GM12873 (cell line): ENCODE measurements at regions not wholly inside any gene's neighbourhood (a gene's known extent, or its start where the extent isn't known, plus 50 kb on each side); places are given as distances from the start of the nearest gene placed in this dataset.

Experiments
- TF ChIP-seq, protein P1 (sequence below): IDR thresholded peaks from 2 replicates; pipeline ENCODE4 v1.5.1; 2012; ENCODE audit warnings: low read depth, mild to moderate bottlenecking, moderate library complexity, low read length, control low read depth; ENCODE audit not compliant: insufficient read depth; ENCODE audit errors: missing control alignments

DNA sequence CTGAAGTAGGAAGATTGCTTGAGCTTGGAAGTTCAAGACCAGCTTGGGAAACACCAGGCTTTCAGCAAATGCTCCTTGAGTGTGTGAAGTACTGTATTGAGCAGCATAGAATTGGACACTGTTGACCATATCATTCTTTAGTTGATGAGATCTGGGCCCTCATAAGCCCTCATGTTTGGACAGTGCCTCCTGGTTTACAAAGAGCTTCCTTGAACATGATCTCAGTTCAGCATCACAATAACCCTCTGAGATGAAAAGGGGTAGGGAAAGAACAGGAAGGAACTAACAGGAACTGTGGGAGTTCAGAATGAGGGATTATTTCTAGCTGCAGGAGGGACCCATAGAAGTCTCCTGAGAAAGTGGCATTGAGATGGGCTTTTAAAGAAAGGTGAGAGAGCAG, 153.2 kb downstream of the C12orf75 start:
- TF ChIP-seq, protein P1, sequence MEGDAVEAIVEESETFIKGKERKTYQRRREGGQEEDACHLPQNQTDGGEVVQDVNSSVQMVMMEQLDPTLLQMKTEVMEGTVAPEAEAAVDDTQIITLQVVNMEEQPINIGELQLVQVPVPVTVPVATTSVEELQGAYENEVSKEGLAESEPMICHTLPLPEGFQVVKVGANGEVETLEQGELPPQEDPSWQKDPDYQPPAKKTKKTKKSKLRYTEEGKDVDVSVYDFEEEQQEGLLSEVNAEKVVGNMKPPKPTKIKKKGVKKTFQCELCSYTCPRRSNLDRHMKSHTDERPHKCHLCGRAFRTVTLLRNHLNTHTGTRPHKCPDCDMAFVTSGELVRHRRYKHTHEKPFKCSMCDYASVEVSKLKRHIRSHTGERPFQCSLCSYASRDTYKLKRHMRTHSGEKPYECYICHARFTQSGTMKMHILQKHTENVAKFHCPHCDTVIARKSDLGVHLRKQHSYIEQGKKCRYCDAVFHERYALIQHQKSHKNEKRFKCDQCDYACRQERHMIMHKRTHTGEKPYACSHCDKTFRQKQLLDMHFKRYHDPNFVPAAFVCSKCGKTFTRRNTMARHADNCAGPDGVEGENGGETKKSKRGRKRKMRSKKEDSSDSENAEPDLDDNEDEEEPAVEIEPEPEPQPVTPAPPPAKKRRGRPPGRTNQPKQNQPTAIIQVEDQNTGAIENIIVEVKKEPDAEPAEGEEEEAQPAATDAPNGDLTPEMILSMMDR = no peak

DNA sequence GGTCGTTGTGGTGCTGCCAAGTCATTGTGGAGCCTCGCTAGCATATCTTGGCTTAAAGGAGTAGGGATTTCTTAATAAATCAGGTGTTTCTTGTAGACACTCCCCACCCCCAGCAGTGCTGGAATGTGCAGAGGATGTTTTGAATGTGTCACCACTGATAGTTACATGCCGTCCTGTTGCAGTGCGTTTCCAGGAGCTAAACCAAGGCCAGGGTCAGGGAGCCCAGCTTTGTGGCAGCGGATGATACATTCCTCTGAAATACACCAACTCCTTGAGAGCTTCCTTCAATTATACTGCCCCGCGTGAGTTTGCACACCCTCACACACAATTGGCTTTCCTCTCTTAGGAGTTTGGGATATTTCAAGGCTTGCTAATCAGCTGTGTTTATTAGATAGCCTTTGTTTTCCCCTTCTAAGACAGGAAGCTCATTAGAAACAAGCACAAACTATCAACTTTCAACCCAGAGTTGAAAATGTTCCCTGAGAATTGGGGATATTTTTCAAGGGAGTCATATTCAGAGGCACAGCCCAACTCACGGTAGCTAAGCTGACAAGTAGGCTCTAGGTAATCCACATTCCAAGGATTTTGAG, 154.9 kb downstream of the C12orf75 start:
- TF ChIP-seq, protein P1 = no peak

DNA sequence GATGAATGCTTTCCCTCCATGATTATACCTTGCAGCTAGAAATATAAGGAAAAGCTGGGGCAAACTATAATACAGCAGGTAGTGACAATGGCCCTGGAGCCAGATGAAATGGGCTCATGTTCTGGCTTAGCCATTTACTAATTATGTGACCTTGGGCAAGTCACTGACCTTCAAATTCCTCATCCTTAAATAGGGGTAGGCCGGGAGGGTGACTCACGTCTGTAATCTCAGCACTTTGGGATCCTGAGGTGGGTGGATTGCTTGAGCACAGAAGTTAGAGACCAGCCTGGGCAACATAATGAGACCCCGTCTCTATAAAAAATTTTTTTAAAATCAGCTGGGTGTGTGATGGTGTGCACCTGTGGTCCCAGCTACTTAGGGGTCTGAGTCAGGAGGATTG, 155.4 kb downstream of the C12orf75 start:
- TF ChIP-seq, protein P1 = no peak

DNA sequence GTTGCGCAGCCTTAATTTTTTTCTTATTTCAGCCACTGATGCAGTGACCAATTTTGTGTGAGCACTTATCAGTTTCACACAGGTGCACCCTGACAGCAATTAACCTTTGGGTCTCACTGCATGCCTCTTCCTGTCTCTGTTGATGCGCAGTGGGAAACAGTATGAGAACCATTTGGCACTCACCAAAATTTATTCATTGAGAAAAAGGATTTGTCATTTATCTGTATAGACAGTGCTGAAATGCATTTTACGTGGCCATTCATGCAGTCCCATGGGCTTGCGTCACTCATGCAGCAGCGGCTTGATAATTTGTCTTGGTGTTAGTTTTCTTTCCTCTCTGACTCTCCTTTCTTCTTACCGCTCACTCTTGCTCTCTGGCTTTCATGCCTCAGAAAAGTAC, 157.5 kb downstream of the C12orf75 start:
- TF ChIP-seq, protein P1 = no peak

DNA sequence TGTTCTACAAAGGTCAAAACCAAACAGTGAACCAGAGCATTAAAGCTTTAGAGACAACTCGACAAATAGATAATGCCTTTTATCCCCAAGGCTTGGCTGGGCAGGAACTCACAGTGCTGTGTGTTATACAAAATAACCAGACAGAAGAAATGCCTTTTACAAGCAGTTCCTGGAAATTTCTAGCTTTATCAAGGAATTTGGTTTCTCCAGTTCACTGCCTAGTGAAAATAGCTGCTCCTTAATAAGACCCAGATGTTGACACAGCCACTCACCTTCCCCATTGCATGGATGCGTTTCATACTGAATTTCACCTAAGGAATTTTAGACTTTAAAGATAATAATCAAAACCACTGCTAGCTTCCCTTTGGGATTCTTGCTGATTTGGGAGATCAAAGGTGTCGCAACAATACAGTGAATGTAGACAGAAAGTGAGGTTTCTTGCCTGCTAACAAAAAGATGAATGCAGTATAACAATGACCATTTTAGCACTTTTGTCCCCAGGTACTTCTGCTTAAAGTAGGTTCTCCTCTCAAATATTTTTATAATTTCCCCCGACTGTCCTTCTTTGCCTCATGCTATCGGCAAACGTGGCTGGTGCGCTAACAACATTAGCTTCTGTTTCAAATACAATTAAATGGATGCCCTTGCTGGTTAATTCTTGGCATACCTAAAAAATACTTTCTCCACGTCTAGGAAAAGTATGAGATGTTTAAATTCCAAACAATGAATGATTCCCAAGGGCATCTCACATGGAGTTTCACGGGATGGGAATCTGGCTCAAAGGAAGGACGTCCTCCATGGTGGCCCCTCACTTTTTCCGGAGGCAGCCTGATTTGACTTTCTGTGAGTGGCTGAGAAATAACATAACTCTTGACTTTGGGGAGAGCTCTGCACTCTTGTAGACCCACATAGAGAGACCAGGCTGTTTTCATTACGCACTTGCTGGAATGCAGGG, 162.4 kb downstream of the C12orf75 start:
- TF ChIP-seq, protein P1 = no peak

DNA sequence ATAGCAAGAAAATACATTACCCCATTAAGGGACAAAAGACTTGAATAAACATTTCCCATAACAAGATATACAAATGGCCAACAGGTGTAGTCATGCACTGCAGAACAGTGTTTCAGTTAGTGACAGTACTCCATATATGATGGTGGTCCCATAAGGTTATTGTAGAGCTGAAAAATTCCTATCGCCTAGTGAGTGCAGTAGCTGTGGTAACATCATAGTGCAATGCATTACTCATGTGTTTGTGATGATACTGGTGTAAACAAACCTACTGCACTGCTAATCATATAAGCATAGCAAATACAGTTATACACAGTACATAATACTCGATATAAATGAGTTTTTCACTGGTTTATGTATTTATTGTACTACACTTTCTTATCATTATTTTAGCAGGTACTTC, 168.7 kb downstream of the C12orf75 start:
- TF ChIP-seq, protein P1 = no peak

DNA sequence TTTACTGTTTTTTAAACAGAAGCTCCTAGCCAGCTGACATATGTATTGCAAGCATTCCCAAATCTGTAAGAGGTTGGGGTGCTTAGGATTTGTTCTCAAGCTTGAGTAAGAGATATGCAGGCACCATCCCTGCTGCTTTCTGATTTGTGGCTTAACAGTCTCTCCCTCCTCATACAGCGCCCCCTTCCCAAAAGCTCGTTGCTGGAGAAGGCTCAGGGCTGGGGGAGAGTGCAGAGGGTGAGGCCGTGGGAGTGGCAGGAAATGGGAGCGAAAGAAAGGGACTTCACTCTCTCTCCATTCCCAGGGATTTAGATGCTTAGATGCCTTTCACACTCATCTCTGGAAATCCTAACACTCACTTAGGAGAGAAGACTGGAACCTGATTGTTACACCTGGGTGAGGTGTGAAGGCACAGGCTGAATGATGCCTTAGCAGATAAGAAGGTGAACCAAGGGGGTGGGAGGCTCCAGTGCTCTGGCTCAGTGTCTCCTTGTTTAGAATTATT, 172.0 kb downstream of the C12orf75 start:
- TF ChIP-seq, protein P1 = no peak
